Spleen (tissue), 7 donors: ENCODE measurements at regions not wholly inside any gene's neighbourhood (a gene's known extent, or its start where the extent isn't known, plus 50 kb on each side); places are given as distances from the start of the nearest gene placed in this dataset.

ENCODE experiments used
- CTCF ChIP-seq, 11 experiments: fragments of 200-600 bp in 7 of 11; fragments of 450-650 bp in 4 of 11; sonication (generic) in 4 of 11; IDR thresholded peaks in 8 of 11; conservative IDR thresholded peaks in 3 of 11; 1 replicate in 7 of 11; 2 replicates in 4 of 11; pipeline versions ENCODE4 v1.4.0 to v1.8.0; 2016 to 2021; ENCODE audit warnings: antibody characterized with exemption in 11 of 11, inconsistent platforms in 4 of 11, mild to moderate bottlenecking in 1 of 11
- POLR2AphosphoS5 ChIP-seq, 3 donors: sonication (generic); formaldehyde crosslinking; IDR thresholded peaks; one replicate each; pipeline ENCODE4 v1.5.1; 2017; ENCODE audit warnings: antibody characterized with exemption in 3 of 3
- donor health status: DM: no; HTN: no; CAD: no; lungs with moderate emphysema.
- donor health status: DM: no; HTN: no; CAD: no.
- donor health status: DM: no; HTN: no; CAD: no.

- TF ChIP-seq CTCF (IDR thresholded peaks at IDR 0.05 in 8 of 11, conservative IDR thresholded peaks at IDR 0.05 in 3 of 11) (no peak), POLR2AphosphoS5 (IDR thresholded peaks at IDR 0.05) (no peak)
Measured at GRCh38 chr9:2321523-2322148, 300.0 kb upstream of the VLDLR start.
